GM23338 (cell line): ENCODE measurements at regions not wholly inside any gene's neighbourhood (a gene's known extent, or its start where the extent isn't known, plus 50 kb on each side); places are given as distances from the start of the nearest gene placed in this dataset.

Experiments used
- ATAC-seq: fragments of 200-7000 bp; cut with Tn5 transposase; 3 replicates; pipeline ENCODE4 v1.9.1; 2020
- DNase-seq: peaks from one replicate; pipeline ENCODE4 v3.0.0-alpha.2; 2015; ENCODE audit warnings: low spot score
- H2AFZ ChIP-seq: fragments of 200-600 bp; sonication (generic); 2 replicates; pipeline ENCODE4 v1.8.0; 2016; ENCODE audit warnings: antibody characterized with exemption, mild to moderate bottlenecking, moderate library complexity
- H3F3A ChIP-seq: fragments of 200-600 bp; sonication (generic); replicated peaks from 2 replicates; pipeline ENCODE4 v1.8.0; 2017; ENCODE audit warnings: antibody characterized with exemption, mixed run types, low read depth
- H3K27ac ChIP-seq: fragments of 200-600 bp; sonication (generic); 2 replicates; pipeline ENCODE4 v1.6.1; 2016; ENCODE audit warnings: low read depth
- H3K27me3 ChIP-seq: fragments of 200-600 bp; sonication (generic); 2 replicates; pipeline ENCODE4 v1.8.0; 2016; ENCODE audit warnings: mild to moderate bottlenecking, mixed run types, moderate library complexity; ENCODE audit not compliant: insufficient read depth
- H3K36me3 ChIP-seq: fragments of 200-600 bp; sonication (generic); 2 replicates; pipeline ENCODE4 v1.8.0; 2016; ENCODE audit warnings: mild to moderate bottlenecking; ENCODE audit not compliant: insufficient read depth
- H3K4me1 ChIP-seq: fragments of 200-600 bp; sonication (generic); 2 replicates; pipeline ENCODE4 v1.8.0; 2016; ENCODE audit warnings: mild to moderate bottlenecking, moderate library complexity; ENCODE audit not compliant: insufficient read depth
- H3K4me2 ChIP-seq: fragments of 200-600 bp; sonication (generic); 2 replicates; pipeline ENCODE4 v1.7.1; 2017; ENCODE audit warnings: mixed run types
- H3K4me3 ChIP-seq: fragments of 200-600 bp; sonication (generic); 2 replicates; pipeline ENCODE4 v1.6.1; 2016; ENCODE audit warnings: mixed run types
- H3K79me2 ChIP-seq: fragments of 200-600 bp; sonication (generic); replicated peaks from 2 replicates; pipeline ENCODE4 v1.8.0; 2017; ENCODE audit warnings: mild to moderate bottlenecking; ENCODE audit not compliant: insufficient read depth
- H3K9me2 ChIP-seq: fragments of 200-600 bp; sonication (generic); 2 replicates; pipeline ENCODE4 v1.8.0; 2017; ENCODE audit not compliant: insufficient read depth
- H4K20me1 ChIP-seq: fragments of 200-600 bp; sonication (generic); replicated peaks from 2 replicates; pipeline ENCODE4 v1.8.0; 2017; ENCODE audit warnings: mild to moderate bottlenecking; ENCODE audit not compliant: insufficient read depth
- H3K27ac Mint-ChIP-seq: 2 replicates; pipeline ENCODE4 v1.8.0; 2020; ENCODE audit warnings: inconsistent platforms, mild to moderate bottlenecking, moderate library complexity, mixed read lengths
- H3K27me3 Mint-ChIP-seq: 3 replicates; pipeline ENCODE4 v1.8.0; 2022; ENCODE audit warnings: low read depth, mild to moderate bottlenecking, moderate library complexity, mixed read lengths, inconsistent platforms; ENCODE audit not compliant: insufficient read depth, poor library complexity
- H3K36me3 Mint-ChIP-seq: 3 replicates; pipeline ENCODE4 v1.8.0; 2021; ENCODE audit warnings: low read depth, mild to moderate bottlenecking, inconsistent platforms, moderate library complexity, mixed read lengths
- H3K4me1 Mint-ChIP-seq: 3 replicates; pipeline ENCODE4 v1.8.0; 2020; ENCODE audit warnings: mild to moderate bottlenecking, inconsistent platforms, mixed read lengths
- H3K4me3 Mint-ChIP-seq: 3 replicates; pipeline ENCODE4 v1.8.0; 2021; ENCODE audit warnings: moderate library complexity, mild to moderate bottlenecking, inconsistent platforms, mixed read lengths
- H3K9me3 Mint-ChIP-seq: 3 replicates; pipeline ENCODE4 v1.8.0; 2020; ENCODE audit warnings: moderate library complexity, mild to moderate bottlenecking, inconsistent platforms, mixed read lengths
- CREB1 ChIP-seq: fragments of 250-450 bp; sonication (Bioruptor Pico); IDR thresholded peaks from 2 replicates; pipeline ENCODE4 v1.5.0; 2020; ENCODE audit warnings: low read depth, mild to moderate bottlenecking, moderate library complexity
- CTCF ChIP-seq, 2 experiments: fragments of 200-600 bp in 1 of 2; sonication (generic) in 1 of 2; conservative IDR thresholded peaks; 2 replicates each; pipeline versions ENCODE4 v1.5.1 to v1.6.1; 2016 to 2017; ENCODE audit warnings: antibody characterized with exemption in 2 of 2, low read depth in 2 of 2, mild to moderate bottlenecking in 2 of 2, moderate library complexity in 1 of 2
- ETS1 ChIP-seq: IDR thresholded peaks from 2 replicates; pipeline ENCODE4 v1.6.1; 2016; ENCODE audit warnings: antibody characterized with exemption
- EZH2 ChIP-seq: fragments of 200-600 bp; sonication (generic); IDR thresholded peaks from one replicate; pipeline ENCODE4 v1.8.0; 2017; ENCODE audit warnings: antibody characterized with exemption, mild to moderate bottlenecking, low read depth; ENCODE audit not compliant: unreplicated experiment
- EZH2phosphoT487 ChIP-seq: fragments of 200-600 bp; sonication (generic); IDR thresholded peaks from one replicate; pipeline ENCODE4 v1.8.1; 2018; ENCODE audit warnings: antibody characterized with exemption; ENCODE audit not compliant: unreplicated experiment
- JUNB ChIP-seq: IDR thresholded peaks from one replicate; pipeline ENCODE4 v1.6.1; 2016; ENCODE audit warnings: antibody characterized with exemption; ENCODE audit not compliant: unreplicated experiment
- NANOG ChIP-seq: IDR thresholded peaks from 2 replicates; pipeline ENCODE4 v1.6.1; 2016; ENCODE audit warnings: antibody characterized with exemption, borderline replicate concordance
- POLR2AphosphoS5 ChIP-seq: IDR thresholded peaks from 2 replicates; pipeline ENCODE4 v1.6.1; 2016; ENCODE audit warnings: antibody characterized with exemption, low read depth
- REST ChIP-seq: IDR thresholded peaks from one replicate; pipeline ENCODE4 v1.6.1; 2018; ENCODE audit warnings: antibody characterized with exemption; ENCODE audit not compliant: unreplicated experiment
- STAT1 ChIP-seq: IDR thresholded peaks from one replicate; pipeline ENCODE4 v1.6.1; 2016; ENCODE audit warnings: antibody characterized with exemption; ENCODE audit not compliant: unreplicated experiment
- ZNF114 ChIP-seq: fragments of 250-450 bp; sonication (Bioruptor Pico); IDR thresholded peaks from 2 replicates; pipeline ENCODE4 v1.5.0; 2020; ENCODE audit warnings: mild to moderate bottlenecking, moderate library complexity
- ZNF331 ChIP-seq: fragments of 250-450 bp; sonication (Bioruptor Pico); IDR thresholded peaks from 2 replicates; pipeline ENCODE4 v1.5.0; 2020; ENCODE audit warnings: low read depth, mild to moderate bottlenecking, moderate library complexity

- Mint-ChIP-seq H3K36me3 (peaks cover 6% of the 10 kb centered on the region; the same call in 1 of the 3 replicates), H3K9me3 (no peaks in the 10 kb centered on the region; the same call in 2 of the 3 replicates), H3K27me3 (no peaks in the 10 kb centered on the region), H3K4me1 (peaks cover 16% of the 10 kb centered on the region), H3K4me3 (no peak overlapping the region), H3K27ac (no peak overlapping the region)
- H3K4me1 ChIP-seq, result 0 out of 2 replicates have a peak, but pooled peaks cover 6% of the 10 kb centered on the region
- H3K9me2 ChIP-seq, result 0 out of 2 replicates have a peak, but pooled peaks cover 6% of the 10 kb centered on the region
- no peak overlapping the region for H3K4me3 ChIP-seq
- no peaks in the 10 kb centered on the region for H3K27me3 ChIP-seq
- ATAC-seq, result no peak
- no peaks in the 10 kb centered on the region for H3K79me2 ChIP-seq
- H3K4me2 ChIP-seq, result no peak overlapping the region
- no peaks in the 10 kb centered on the region for H3F3A ChIP-seq
- H3K36me3 ChIP-seq, result no peaks in the 10 kb centered on the region
- no peaks in the 10 kb centered on the region for H4K20me1 ChIP-seq
- no peak overlapping the region for H3K27ac ChIP-seq
- no peak for DNase-seq
- no peak overlapping the region for H2AFZ ChIP-seq
- TF ChIP-seq CTCF (conservative IDR thresholded peaks at IDR 0.05; ENCODE audit: low read depth in 2 of 2), result no peak
- TF ChIP-seq REST, result no peak
- TF ChIP-seq STAT1, result no peak
- TF ChIP-seq NANOG, result no peak
- TF ChIP-seq ZNF114 (CRISPR knock-in tag), result no peak
- no peak for TF ChIP-seq JUNB
- TF ChIP-seq EZH2phosphoT487, result no peak
- TF ChIP-seq POLR2AphosphoS5, result no peak
- TF ChIP-seq EZH2, result no peak
- no peak for TF ChIP-seq ZNF331
- TF ChIP-seq CREB1 (CRISPR knock-in tag), result no peak
Observed at GRCh38 chr9:79040671-79041070, 531.1 kb upstream of the TLE4 start.

- H3K4me3 ChIP-seq, result no peak overlapping the region
- H2AFZ ChIP-seq, result no peak overlapping the region
- Mint-ChIP-seq H3K27me3 (no peaks in the 10 kb centered on the region), H3K4me3 (no peak overlapping the region), H3K27ac (no peak overlapping the region), H3K9me3 (no peaks in the 10 kb centered on the region; the same call in 2 of the 3 replicates), H3K36me3 (peaks cover 6% of the 10 kb centered on the region; the same call in 1 of the 3 replicates), H3K4me1 (peaks cover 16% of the 10 kb centered on the region)
- no peak overlapping the region for H3K4me2 ChIP-seq
- no peaks in the 10 kb centered on the region for H3K36me3 ChIP-seq
- no peak overlapping the region for H3K27ac ChIP-seq
- H3K9me2 ChIP-seq, result 0 out of 2 replicates have a peak, but pooled peaks cover 6% of the 10 kb centered on the region
- 0 out of 2 replicates have a peak, but pooled peaks cover 6% of the 10 kb centered on the region for H3K4me1 ChIP-seq
- DNase-seq (no peak), ATAC-seq (no peak)
- H3K27me3 ChIP-seq, result no peaks in the 10 kb centered on the region
- no peaks in the 10 kb centered on the region for H3K79me2 ChIP-seq
- H3F3A ChIP-seq, result no peaks in the 10 kb centered on the region
- H4K20me1 ChIP-seq, result no peaks in the 10 kb centered on the region
- no peak for TF ChIP-seq POLR2AphosphoS5
- TF ChIP-seq REST, result no peak
- no peak for TF ChIP-seq ZNF331
- TF ChIP-seq CREB1 (CRISPR knock-in tag), result no peak
- TF ChIP-seq ETS1, result no peak
- no peak for TF ChIP-seq JUNB
- no peak for TF ChIP-seq ZNF114 (CRISPR knock-in tag)
- no peak for TF ChIP-seq EZH2
Observed at GRCh38 chr9:79041266-79041665, 530.5 kb upstream of the TLE4 start.
